Stomach (tissue), 4 donors: ENCODE measurements at regions not wholly inside any gene's neighbourhood (a gene's known extent, or its start where the extent isn't known, plus 50 kb on each side); places are given as distances from the start of the nearest gene placed in this dataset.

Source experiments
- CTCF ChIP-seq, 7 experiments: fragments of 450-650 bp in 4 of 7; fragments of 200-600 bp in 3 of 7; sonication (generic) in 3 of 7; IDR thresholded peaks; one replicate each; pipeline ENCODE4 v1.5.1; 2016 to 2019; ENCODE audit warnings: antibody characterized with exemption in 7 of 7, control low read depth in 2 of 7, mild to moderate bottlenecking in 1 of 7
- POLR2A ChIP-seq, 4 donors: fragments of 450-650 bp; IDR thresholded peaks; one replicate each; pipeline ENCODE4 v1.6.1; 2016; ENCODE audit warnings: antibody characterized with exemption in 4 of 4, control low read depth in 2 of 4, mild to moderate bottlenecking in 1 of 4, moderate library complexity in 1 of 4
- POLR2AphosphoS5 ChIP-seq, 3 donors: sonication (generic); formaldehyde crosslinking; IDR thresholded peaks; one replicate each; pipeline ENCODE4 v1.6.1; 2016; ENCODE audit warnings: antibody characterized with exemption in 3 of 3

- TF ChIP-seq CTCF (IDR thresholded peaks at IDR 0.05) (no peak), POLR2AphosphoS5 (IDR thresholded peaks at IDR 0.05) (no peak), POLR2A (IDR thresholded peaks at IDR 0.05) (no peak)
These were observed 78.4 kb upstream of the IKZF1 start for GRCh38 chr7:50226145-50226544.
